MM.1S (cell line): ENCODE measurements at regions not wholly inside any gene's neighbourhood (a gene's known extent, or its start where the extent isn't known, plus 50 kb on each side); places are given as distances from the start of the nearest gene placed in this dataset.

Source experiments
- DNase-seq: peaks from one replicate; pipeline ENCODE4 v3.0.0-alpha.2; 2015
- H2AFZ ChIP-seq: fragments of 300-600 bp; sonication (generic); 2 replicates; pipeline ENCODE4 v1.6.0; 2016; ENCODE audit warnings: antibody characterized with exemption, low read length
- H3F3A ChIP-seq: fragments of 300-600 bp; sonication (generic); 2 replicates; pipeline ENCODE4 v1.6.1; 2016; ENCODE audit warnings: mild to moderate bottlenecking, antibody characterized with exemption, low read length, moderate library complexity, mixed read lengths; ENCODE audit not compliant: insufficient read depth
- H3K27ac ChIP-seq: fragments of 300-600 bp; sonication (generic); 2 replicates; pipeline ENCODE4 v1.5.1; 2016; ENCODE audit warnings: mild to moderate bottlenecking, low read length
- H3K27me3 ChIP-seq: fragments of 300-600 bp; sonication (generic); replicated peaks from 2 replicates; pipeline ENCODE4 v1.6.0; 2016; ENCODE audit warnings: low read length; ENCODE audit not compliant: insufficient read depth
- H3K36me3 ChIP-seq: fragments of 300-600 bp; sonication (generic); replicated peaks from 2 replicates; pipeline ENCODE4 v1.6.1; 2016; ENCODE audit warnings: mild to moderate bottlenecking, low read length, mixed read lengths; ENCODE audit not compliant: insufficient read depth
- H3K4me1 ChIP-seq: fragments of 300-600 bp; sonication (generic); 2 replicates; pipeline ENCODE4 v1.6.1; 2016; ENCODE audit warnings: low read length, mixed read lengths
- H3K4me2 ChIP-seq: fragments of 300-600 bp; sonication (generic); 2 replicates; pipeline ENCODE4 v1.6.0; 2016; ENCODE audit warnings: low read depth, low read length
- H3K4me3 ChIP-seq: fragments of 300-600 bp; sonication (generic); 2 replicates; pipeline ENCODE4 v1.5.1; 2016; ENCODE audit warnings: low read length, mixed read lengths
- H3K79me2 ChIP-seq: fragments of 300-600 bp; sonication (generic); 2 replicates; pipeline ENCODE4 v1.6.1; 2016; ENCODE audit warnings: mixed run types, low read length, mixed read lengths
- H3K9ac ChIP-seq: fragments of 300-600 bp; sonication (generic); 2 replicates; pipeline ENCODE4 v1.6.1; 2016; ENCODE audit warnings: low read length, mixed read lengths
- H3K9me2 ChIP-seq: fragments of 300-600 bp; sonication (generic); replicated peaks from 2 replicates; pipeline ENCODE4 v1.6.1; 2016; ENCODE audit warnings: mild to moderate bottlenecking, low read length, mixed read lengths; ENCODE audit not compliant: insufficient read depth
- H3K9me3 ChIP-seq: fragments of 300-600 bp; sonication (generic); replicated peaks from 2 replicates; pipeline ENCODE4 v1.6.1; 2016; ENCODE audit warnings: mild to moderate bottlenecking, low read length, mixed read lengths; ENCODE audit not compliant: insufficient read depth
- H4K20me1 ChIP-seq: fragments of 300-600 bp; sonication (generic); 2 replicates; pipeline ENCODE4 v1.6.1; 2016; ENCODE audit warnings: mild to moderate bottlenecking, low read length, moderate library complexity, mixed read lengths; ENCODE audit not compliant: insufficient read depth
- CTCF ChIP-seq: fragments of 300-600 bp; sonication (generic); IDR thresholded peaks from 2 replicates; pipeline ENCODE4 v1.5.1; 2016; ENCODE audit warnings: antibody characterized with exemption, low read length, mixed read lengths
- EZH2 ChIP-seq: fragments of 300-600 bp; sonication (generic); optimal IDR thresholded peaks from 2 replicates; pipeline ENCODE3; 2017; ENCODE audit warnings: low read depth, mild to moderate bottlenecking, antibody characterized with exemption, low read length, mixed read lengths
- EZH2phosphoT487 ChIP-seq: fragments of 300-600 bp; sonication (generic); IDR thresholded peaks from 2 replicates; pipeline ENCODE4 v1.6.1; 2018; ENCODE audit warnings: antibody characterized with exemption, low read length

- Histone ChIP-seq H3K27me3 (no peaks in the 10 kb centered on the region), H3K9ac (no peak overlapping the region), H3K79me2 (no peaks in the 10 kb centered on the region), H3K9me2 (no peaks in the 10 kb centered on the region), H3K4me3 (no peak overlapping the region), H2AFZ (no peak overlapping the region), H3F3A (no peaks in the 10 kb centered on the region), H3K36me3 (no peaks in the 10 kb centered on the region), H3K27ac (no peak overlapping the region), H3K4me2 (no peak overlapping the region), H4K20me1 (no peaks in the 10 kb centered on the region), H3K9me3 (no peaks in the 10 kb centered on the region), H3K4me1 (no peaks in the 10 kb centered on the region)
- DNase-seq, result no peak
- TF ChIP-seq CTCF, result no peak
- TF ChIP-seq EZH2, result no peak
- TF ChIP-seq EZH2phosphoT487, result no peak
Observed at GRCh38 chr5:98464737-98465330, 308.6 kb upstream of the RGMB start.

DNA sequence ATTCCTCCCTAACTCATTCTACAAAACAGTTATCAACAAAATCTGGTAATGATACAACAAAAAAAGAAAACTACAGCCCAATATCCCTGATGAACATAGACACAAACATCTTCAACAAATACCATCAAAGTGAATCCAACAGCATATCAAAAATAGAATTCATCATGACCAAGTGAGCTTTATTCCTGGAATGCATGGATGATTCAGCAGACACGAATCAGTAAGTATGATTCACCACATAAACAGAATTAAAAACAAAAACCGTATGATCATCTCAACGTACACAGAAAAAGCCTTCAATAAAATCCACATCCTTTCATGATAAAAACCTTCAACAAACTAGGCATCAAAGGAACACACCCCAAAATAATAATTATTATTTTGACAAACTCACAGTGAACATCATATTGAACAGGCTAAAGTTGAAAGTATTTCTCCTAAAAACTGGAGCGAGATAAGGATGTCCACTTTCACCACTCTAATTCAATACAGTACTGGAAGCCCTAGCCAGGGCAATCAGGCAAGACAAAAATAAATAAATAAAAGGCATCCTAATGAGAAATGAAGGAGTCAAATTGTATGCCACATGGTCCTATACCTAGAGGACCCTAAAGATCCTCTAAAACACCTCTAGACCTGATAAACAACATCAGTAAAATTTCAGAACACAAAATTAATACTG is 305.1 kb upstream of the RGMB start:
- Histone ChIP-seq H3K9me2 (no peaks in the 10 kb centered on the region), H3K79me2 (no peaks in the 10 kb centered on the region), H3F3A (no peaks in the 10 kb centered on the region), H3K4me2 (no peak overlapping the region), H3K36me3 (no peaks in the 10 kb centered on the region), H3K27ac (no peak overlapping the region), H3K9ac (no peak overlapping the region), H3K4me3 (no peak overlapping the region), H3K9me3 (no peaks in the 10 kb centered on the region), H3K27me3 (no peaks in the 10 kb centered on the region), H2AFZ (no peak overlapping the region), H4K20me1 (no peaks in the 10 kb centered on the region), H3K4me1 (no peaks in the 10 kb centered on the region)
- TF ChIP-seq CTCF (no peak), EZH2phosphoT487 (no peak), EZH2 (no peak)
- DNase-seq, result no peak

GRCh38 chr5:98470747-98471146 is 302.7 kb upstream of the RGMB start:
- Histone ChIP-seq H3K79me2 (no peaks in the 10 kb centered on the region), H3K27ac (no peak overlapping the region), H3K4me2 (no peak overlapping the region), H3F3A (no peaks in the 10 kb centered on the region), H3K4me3 (no peak overlapping the region), H3K9me3 (no peaks in the 10 kb centered on the region), H3K4me1 (no peaks in the 10 kb centered on the region), H2AFZ (no peak overlapping the region), H4K20me1 (no peaks in the 10 kb centered on the region), H3K9me2 (no peaks in the 10 kb centered on the region), H3K36me3 (no peaks in the 10 kb centered on the region), H3K27me3 (no peaks in the 10 kb centered on the region), H3K9ac (no peak overlapping the region)
- DNase-seq, result no peak
- TF ChIP-seq EZH2phosphoT487 (no peak), EZH2 (no peak), CTCF (no peak)
